KMS-11 (cell line): ENCODE measurements at regions not wholly inside any gene's neighbourhood (a gene's known extent, or its start where the extent isn't known, plus 50 kb on each side); places are given as distances from the start of the nearest gene placed in this dataset.

Experiments used
- H2AFZ ChIP-seq: fragments of 200-600 bp; sonication (generic); 2 replicates; pipeline ENCODE4 v1.6.1; 2016; ENCODE audit warnings: antibody characterized with exemption, mixed run types, low read depth
- H3K27ac ChIP-seq: fragments of 200-600 bp; sonication (generic); 2 replicates; pipeline ENCODE4 v1.6.1; 2016; ENCODE audit warnings: mild to moderate bottlenecking, mixed run types
- H3K27me3 ChIP-seq: fragments of 200-600 bp; sonication (generic); 2 replicates; pipeline ENCODE4 v1.6.1; 2017; ENCODE audit warnings: mild to moderate bottlenecking, low read depth, mixed run types, moderate library complexity; ENCODE audit not compliant: insufficient read depth
- H3K36me3 ChIP-seq: fragments of 200-600 bp; sonication (generic); 2 replicates; pipeline ENCODE4 v1.6.1; 2017; ENCODE audit warnings: mild to moderate bottlenecking, mixed run types; ENCODE audit not compliant: insufficient read depth
- H3K4me1 ChIP-seq: fragments of 200-600 bp; sonication (generic); 2 replicates; pipeline ENCODE4 v1.6.1; 2016; ENCODE audit warnings: mild to moderate bottlenecking, low read depth, mixed run types; ENCODE audit not compliant: poor library complexity, severe bottlenecking
- H3K4me2 ChIP-seq: fragments of 200-600 bp; sonication (generic); 2 replicates; pipeline ENCODE4 v1.7.0; 2016; ENCODE audit warnings: mild to moderate bottlenecking, mixed run types
- H3K4me3 ChIP-seq: fragments of 200-600 bp; sonication (generic); IDR thresholded peaks from 2 replicates; pipeline ENCODE4 v1.6.1; 2017; ENCODE audit warnings: low read depth, low read length, mixed read lengths; ENCODE audit not compliant: insufficient read depth
- H3K79me2 ChIP-seq: fragments of 200-600 bp; sonication (generic); 2 replicates; pipeline ENCODE4 v1.6.1; 2016; ENCODE audit warnings: low read depth, mixed run types; ENCODE audit not compliant: insufficient read depth
- H3K9ac ChIP-seq: fragments of 200-600 bp; sonication (generic); 2 replicates; pipeline ENCODE4 v1.6.1; 2016; ENCODE audit warnings: mild to moderate bottlenecking, mixed run types
- H4K20me1 ChIP-seq: fragments of 200-600 bp; sonication (generic); 2 replicates; pipeline ENCODE4 v1.6.1; 2016; ENCODE audit warnings: mild to moderate bottlenecking, mixed run types; ENCODE audit not compliant: insufficient read depth
- TF ChIP-seq, protein P1 (sequence below): fragments of 200-600 bp; sonication (generic); conservative IDR thresholded peaks from 2 replicates; pipeline ENCODE4 v1.6.1; 2017; ENCODE audit warnings: low read depth, mild to moderate bottlenecking, antibody characterized with exemption, low read length, moderate library complexity, mixed read lengths

DNA sequence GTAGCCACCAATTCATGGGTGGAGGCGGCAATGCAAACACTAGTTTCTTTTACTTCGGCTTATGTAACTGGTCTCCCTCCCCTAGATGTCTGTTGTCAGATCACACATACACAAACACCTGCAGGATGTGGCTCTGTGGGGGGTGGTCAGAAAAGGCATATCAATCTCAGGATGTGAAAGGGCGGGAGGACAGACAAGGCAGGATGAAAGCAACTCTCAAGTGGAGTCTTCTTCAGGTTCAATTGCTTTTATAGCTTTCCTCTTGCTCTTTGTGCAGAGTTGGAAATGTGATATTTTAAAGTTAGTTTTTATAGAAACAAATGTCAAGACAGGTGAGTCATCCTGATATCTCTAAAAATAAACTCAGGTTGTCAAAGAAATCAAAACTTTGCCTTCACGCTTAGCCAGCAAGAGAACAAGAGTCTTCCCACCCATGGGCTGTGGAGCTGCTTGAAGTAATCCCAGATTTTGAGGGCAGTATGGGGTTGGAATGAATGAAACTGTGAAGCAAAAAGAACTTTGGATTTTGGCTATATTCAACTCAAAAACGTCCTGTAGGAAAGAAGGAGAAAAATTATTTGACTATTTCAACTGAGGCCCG is 423.4 kb downstream of the GUCY1A2 start:
- no peaks in the 10 kb centered on the region for H4K20me1 ChIP-seq
- no peaks in the 10 kb centered on the region for H3K36me3 ChIP-seq
- H3K79me2 ChIP-seq: no peaks in the 10 kb centered on the region
- no peak overlapping the region for H3K4me2 ChIP-seq
- H2AFZ ChIP-seq: no peak overlapping the region
- H3K9ac ChIP-seq: no peak overlapping the region
- TF ChIP-seq, protein P1, sequence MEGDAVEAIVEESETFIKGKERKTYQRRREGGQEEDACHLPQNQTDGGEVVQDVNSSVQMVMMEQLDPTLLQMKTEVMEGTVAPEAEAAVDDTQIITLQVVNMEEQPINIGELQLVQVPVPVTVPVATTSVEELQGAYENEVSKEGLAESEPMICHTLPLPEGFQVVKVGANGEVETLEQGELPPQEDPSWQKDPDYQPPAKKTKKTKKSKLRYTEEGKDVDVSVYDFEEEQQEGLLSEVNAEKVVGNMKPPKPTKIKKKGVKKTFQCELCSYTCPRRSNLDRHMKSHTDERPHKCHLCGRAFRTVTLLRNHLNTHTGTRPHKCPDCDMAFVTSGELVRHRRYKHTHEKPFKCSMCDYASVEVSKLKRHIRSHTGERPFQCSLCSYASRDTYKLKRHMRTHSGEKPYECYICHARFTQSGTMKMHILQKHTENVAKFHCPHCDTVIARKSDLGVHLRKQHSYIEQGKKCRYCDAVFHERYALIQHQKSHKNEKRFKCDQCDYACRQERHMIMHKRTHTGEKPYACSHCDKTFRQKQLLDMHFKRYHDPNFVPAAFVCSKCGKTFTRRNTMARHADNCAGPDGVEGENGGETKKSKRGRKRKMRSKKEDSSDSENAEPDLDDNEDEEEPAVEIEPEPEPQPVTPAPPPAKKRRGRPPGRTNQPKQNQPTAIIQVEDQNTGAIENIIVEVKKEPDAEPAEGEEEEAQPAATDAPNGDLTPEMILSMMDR: no peak
- H3K27ac ChIP-seq: no peak overlapping the region
- H3K4me3 ChIP-seq: no peak overlapping the region
- H3K27me3 ChIP-seq: no peaks in the 10 kb centered on the region
- H3K4me1 ChIP-seq: no peaks in the 10 kb centered on the region

DNA sequence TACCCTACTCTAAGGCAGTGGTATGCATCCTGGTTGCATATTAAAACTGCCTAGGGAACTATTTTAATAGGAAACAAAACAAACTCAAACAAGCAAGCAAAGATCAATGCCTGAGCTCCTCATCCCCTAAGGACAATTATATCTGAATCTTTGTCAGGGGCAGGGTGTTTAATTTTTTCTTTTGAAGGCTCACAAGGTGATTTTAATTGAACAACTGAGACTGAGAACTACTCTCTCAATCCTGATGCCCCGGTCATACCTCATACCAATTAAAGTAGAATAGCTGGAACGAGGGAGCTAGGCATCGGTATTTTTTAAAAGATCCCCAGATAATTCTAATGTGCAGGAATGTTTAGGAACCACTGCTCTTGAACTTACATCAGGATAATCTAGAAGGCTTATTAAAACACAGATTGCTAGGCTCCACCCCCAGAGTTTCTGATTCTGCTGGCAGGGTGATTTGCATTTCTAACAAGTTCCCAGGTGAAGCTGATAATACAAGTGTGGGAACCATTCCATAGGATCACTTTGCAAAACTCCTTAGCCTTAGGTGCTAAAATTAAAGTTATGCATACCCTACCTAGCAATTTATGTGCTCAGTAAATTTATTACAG is 416.5 kb downstream of the GUCY1A2 start:
- Histone ChIP-seq H3K36me3 (no peaks in the 10 kb centered on the region), H3K27me3 (no peaks in the 10 kb centered on the region), H3K4me2 (no peak overlapping the region), H3K4me3 (no peak overlapping the region), H3K9ac (no peak overlapping the region), H4K20me1 (no peaks in the 10 kb centered on the region), H3K4me1 (no peaks in the 10 kb centered on the region), H3K79me2 (no peaks in the 10 kb centered on the region), H3K27ac (no peak overlapping the region), H2AFZ (no peak overlapping the region)
- TF ChIP-seq, protein P1: no peak

GRCh38 chr11:106608677-106609076 is 409.6 kb downstream of the GUCY1A2 start:
- H3K4me2 ChIP-seq: no peak overlapping the region
- no peaks in the 10 kb centered on the region for H3K79me2 ChIP-seq
- no peaks in the 10 kb centered on the region for H3K4me1 ChIP-seq
- H3K9ac ChIP-seq: no peak overlapping the region
- H4K20me1 ChIP-seq: no peaks in the 10 kb centered on the region
- no peak overlapping the region for H3K27ac ChIP-seq
- no peaks in the 10 kb centered on the region for H3K36me3 ChIP-seq
- no peak overlapping the region for H3K4me3 ChIP-seq
- TF ChIP-seq, protein P1: no peak
- no peaks in the 10 kb centered on the region for H3K27me3 ChIP-seq
- no peak overlapping the region for H2AFZ ChIP-seq

DNA sequence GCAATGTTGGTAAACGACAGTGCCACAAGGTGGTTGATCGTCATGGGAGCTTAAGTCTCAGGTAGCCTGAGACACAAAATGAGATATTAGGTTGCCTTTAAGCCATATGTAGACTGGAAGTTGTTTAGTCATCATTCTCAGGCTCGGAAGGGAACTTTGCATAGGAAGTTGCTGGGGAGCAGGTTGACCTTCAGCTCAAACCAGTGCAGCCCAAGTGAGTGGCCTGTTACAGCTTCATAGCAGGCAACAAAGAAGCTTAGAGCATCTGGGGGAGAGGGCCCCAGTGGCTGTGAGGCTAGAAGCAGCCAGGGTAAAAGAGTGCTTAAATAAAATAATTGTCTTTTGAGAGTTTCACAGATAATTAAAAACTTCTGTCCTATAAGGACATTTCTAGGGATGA is 404.0 kb downstream of the GUCY1A2 start:
- H3K27ac ChIP-seq: no peak overlapping the region
- H3K9ac ChIP-seq: no peak overlapping the region
- H3K4me3 ChIP-seq: no peak overlapping the region
- H2AFZ ChIP-seq: no peak overlapping the region
- no peak overlapping the region for H3K4me2 ChIP-seq
- no peaks in the 10 kb centered on the region for H3K36me3 ChIP-seq
- H3K79me2 ChIP-seq: no peaks in the 10 kb centered on the region
- no peaks in the 10 kb centered on the region for H3K4me1 ChIP-seq
- H3K27me3 ChIP-seq: no peaks in the 10 kb centered on the region
- no peaks in the 10 kb centered on the region for H4K20me1 ChIP-seq
- TF ChIP-seq, protein P1: no peak
